ENCODE measurements at regions not wholly inside any gene's neighbourhood (a gene's known extent, or its start where the extent isn't known, plus 50 kb on each side); places are given as distances from the start of the nearest gene placed in this dataset.

- TF ChIP-seq POLR2A (IDR thresholded peaks at IDR 0.05) (no peak), EP300 (IDR thresholded peaks at IDR 0.05) (no peak)
- TF ChIP-seq, protein P1, sequence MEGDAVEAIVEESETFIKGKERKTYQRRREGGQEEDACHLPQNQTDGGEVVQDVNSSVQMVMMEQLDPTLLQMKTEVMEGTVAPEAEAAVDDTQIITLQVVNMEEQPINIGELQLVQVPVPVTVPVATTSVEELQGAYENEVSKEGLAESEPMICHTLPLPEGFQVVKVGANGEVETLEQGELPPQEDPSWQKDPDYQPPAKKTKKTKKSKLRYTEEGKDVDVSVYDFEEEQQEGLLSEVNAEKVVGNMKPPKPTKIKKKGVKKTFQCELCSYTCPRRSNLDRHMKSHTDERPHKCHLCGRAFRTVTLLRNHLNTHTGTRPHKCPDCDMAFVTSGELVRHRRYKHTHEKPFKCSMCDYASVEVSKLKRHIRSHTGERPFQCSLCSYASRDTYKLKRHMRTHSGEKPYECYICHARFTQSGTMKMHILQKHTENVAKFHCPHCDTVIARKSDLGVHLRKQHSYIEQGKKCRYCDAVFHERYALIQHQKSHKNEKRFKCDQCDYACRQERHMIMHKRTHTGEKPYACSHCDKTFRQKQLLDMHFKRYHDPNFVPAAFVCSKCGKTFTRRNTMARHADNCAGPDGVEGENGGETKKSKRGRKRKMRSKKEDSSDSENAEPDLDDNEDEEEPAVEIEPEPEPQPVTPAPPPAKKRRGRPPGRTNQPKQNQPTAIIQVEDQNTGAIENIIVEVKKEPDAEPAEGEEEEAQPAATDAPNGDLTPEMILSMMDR (IDR thresholded peaks at IDR 0.05), result no peak
- Histone ChIP-seq H3K4me3 (no peak overlapping the region), H3K27me3 (no peaks in the 10 kb centered on the region), H3K9me3 (peaks cover 0 to 4% (median 0%) of the 10 kb centered on the region in 4 donors), H3K36me3 (no peaks in the 10 kb centered on the region), H3K4me1 (no peaks in the 10 kb centered on the region), H3K27ac (no peak overlapping the region)
- WGBS, 2 donors, result 83 to 86% methylated on average over 2 of the region's 2 CpGs
- DNase-seq (ENCODE audit: low spot score in 2 of 2), result no peak
Observed at GRCh38 chr5:23289162-23289561, 218.2 kb upstream of the PRDM9 start.

- Histone ChIP-seq H3K27ac (no peak overlapping the region), H3K27me3 (no peaks in the 10 kb centered on the region), H3K36me3 (no peaks in the 10 kb centered on the region), H3K4me1 (no peaks in the 10 kb centered on the region), H3K9me3 (no peaks in the 10 kb centered on the region), H3K4me3 (no peak overlapping the region)
- no peak for DNase-seq (ENCODE audit: low spot score in 2 of 2)
- no peak for TF ChIP-seq POLR2A (IDR thresholded peaks at IDR 0.05)
- TF ChIP-seq EP300 (IDR thresholded peaks at IDR 0.05), result no peak
- TF ChIP-seq, protein P1 (IDR thresholded peaks at IDR 0.05), result no peak
- 79 to 82% methylated on average over 2 of the region's 2 CpGs for WGBS, 2 donors
Observed at GRCh38 chr5:23284656-23285055, 222.8 kb upstream of the PRDM9 start.

DNA sequence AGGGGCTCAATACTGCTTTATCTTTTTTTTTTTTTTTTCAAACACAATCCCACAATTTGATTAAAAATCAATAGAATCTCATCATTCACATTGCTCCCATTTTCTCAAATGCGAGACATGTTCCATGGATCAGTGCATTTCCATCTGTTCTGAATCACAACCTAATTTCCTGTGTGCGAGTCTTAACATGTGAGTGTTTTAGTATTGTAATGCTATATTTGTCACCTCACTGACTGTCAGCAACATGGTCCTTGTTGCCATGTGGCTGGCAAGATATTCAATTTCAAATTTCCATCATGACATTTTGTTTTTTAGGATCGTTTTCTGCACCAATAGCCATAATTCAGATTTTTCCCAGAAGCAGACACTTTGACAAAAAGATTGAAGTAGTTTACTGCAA is 233.2 kb upstream of the PRDM9 start:
- Histone ChIP-seq H3K27me3 (no peaks in the 10 kb centered on the region), H3K4me1 (no peaks in the 10 kb centered on the region), H3K9me3 (no peaks in the 10 kb centered on the region), H3K27ac (no peak overlapping the region), H3K36me3 (no peaks in the 10 kb centered on the region), H3K4me3 (no peak overlapping the region)
- no peak for DNase-seq (ENCODE audit: low spot score in 2 of 2)
- 75 to 85% methylated on average over 3 of the region's 3 CpGs for WGBS, 2 donors
- TF ChIP-seq POLR2A (IDR thresholded peaks at IDR 0.05), result no peak
- no peak for TF ChIP-seq EP300 (IDR thresholded peaks at IDR 0.05)
- TF ChIP-seq, protein P1 (IDR thresholded peaks at IDR 0.05), result no peak

DNA sequence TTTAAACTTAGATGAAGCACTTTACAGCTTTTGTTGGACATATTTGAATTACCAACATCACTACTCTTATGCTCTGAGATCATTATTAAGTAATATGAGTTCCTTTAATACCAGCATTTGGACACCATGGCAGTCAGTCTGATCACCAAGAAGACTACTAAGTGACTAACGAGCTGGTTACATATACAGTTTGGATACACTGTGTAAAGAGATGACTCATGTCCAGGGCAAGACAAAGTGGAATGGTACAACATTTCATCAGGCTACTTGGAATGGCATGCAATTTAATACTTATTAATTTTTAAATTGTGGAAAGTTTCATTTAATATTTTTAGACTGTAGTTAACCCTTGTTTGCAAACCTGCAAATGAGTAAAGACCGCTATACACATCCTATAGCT is 237.4 kb upstream of the PRDM9 start:
- Histone ChIP-seq H3K4me3 (no peak overlapping the region), H3K27ac (no peak overlapping the region), H3K36me3 (no peaks in the 10 kb centered on the region), H3K9me3 (no peaks in the 10 kb centered on the region), H3K4me1 (no peaks in the 10 kb centered on the region), H3K27me3 (no peaks in the 10 kb centered on the region)
- DNase-seq (ENCODE audit: low spot score in 2 of 2), result no peak
- TF ChIP-seq EP300 (IDR thresholded peaks at IDR 0.05), result no peak
- TF ChIP-seq POLR2A (IDR thresholded peaks at IDR 0.05), result no peak
- TF ChIP-seq, protein P1 (IDR thresholded peaks at IDR 0.05), result no peak
- 34 to 92% methylated on average over 2 of the region's 2 CpGs for WGBS, 2 donors

GRCh38 chr5:23268136-23268535 is 239.3 kb upstream of the PRDM9 start:
- H3K4me1 ChIP-seq, result no peaks in the 10 kb centered on the region
- no peak overlapping the region for H3K27ac ChIP-seq
- no peaks in the 10 kb centered on the region for H3K9me3 ChIP-seq
- DNase-seq (ENCODE audit: low spot score in 2 of 2), result no peak
- no peak overlapping the region for H3K4me3 ChIP-seq
- no peaks in the 10 kb centered on the region for H3K27me3 ChIP-seq
- no peaks in the 10 kb centered on the region for H3K36me3 ChIP-seq
- TF ChIP-seq EP300 (IDR thresholded peaks at IDR 0.05), result no peak
- 77 to 79% methylated on average over 10 of the region's 10 CpGs for WGBS, 2 donors

DNA sequence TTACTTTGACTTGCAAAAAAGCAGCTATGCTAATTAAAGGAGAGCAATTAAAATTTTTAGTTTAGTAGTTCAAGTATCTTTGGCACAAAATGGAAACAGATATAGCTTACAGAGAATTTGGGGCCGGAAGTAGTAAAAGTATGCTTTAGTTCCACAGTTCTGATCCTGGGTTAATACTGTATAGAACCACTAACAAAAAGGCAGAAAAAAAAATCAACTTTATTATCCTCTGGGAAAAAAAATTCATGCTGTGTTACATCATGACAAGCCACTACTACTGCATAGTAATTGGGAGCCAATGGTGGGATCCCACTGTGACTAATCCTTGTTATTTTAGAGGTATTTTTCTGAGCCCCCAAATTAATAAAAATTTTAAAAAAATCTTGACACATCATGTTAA is 246.8 kb upstream of the PRDM9 start:
- no peak overlapping the region for H3K4me3 ChIP-seq
- no peak overlapping the region for H3K27ac ChIP-seq
- H3K4me1 ChIP-seq, result no peaks in the 10 kb centered on the region
- H3K36me3 ChIP-seq, result no peaks in the 10 kb centered on the region
- no peaks in the 10 kb centered on the region for H3K9me3 ChIP-seq
- H3K27me3 ChIP-seq, result no peaks in the 10 kb centered on the region
- 80 to 92% methylated on average over 1 of the region's 1 CpG for WGBS, 2 donors
- DNase-seq (ENCODE audit: low spot score in 2 of 2), result no peak
- no peak for TF ChIP-seq POLR2A (IDR thresholded peaks at IDR 0.05)
- TF ChIP-seq, protein P1 (IDR thresholded peaks at IDR 0.05), result no peak
- TF ChIP-seq EP300 (IDR thresholded peaks at IDR 0.05), result no peak
